ENCODE measurements at regions not wholly inside any gene's neighbourhood (a gene's known extent, or its start where the extent isn't known, plus 50 kb on each side); places are given as distances from the start of the nearest gene placed in this dataset.

- H2AFZ ChIP-seq, result no peak overlapping the region
- no peaks in the 10 kb centered on the region for H3F3A ChIP-seq (ENCODE audit: insufficient read depth)
- H3K9ac ChIP-seq, result no peak overlapping the region
- no peak overlapping the region for H3K27ac ChIP-seq
- H3K4me1 ChIP-seq (ENCODE audit: insufficient read depth), result no peaks in the 10 kb centered on the region
- H3K9me2 ChIP-seq (ENCODE audit: insufficient read depth), result no peaks in the 10 kb centered on the region
- no peaks in the 10 kb centered on the region for H3K36me3 ChIP-seq (ENCODE audit: low read depth)
- H3K4me3 ChIP-seq, result no peak overlapping the region
- H4K20me1 ChIP-seq (ENCODE audit: insufficient read depth), result no peaks in the 10 kb centered on the region
- H3K79me2 ChIP-seq (ENCODE audit: insufficient read depth), result no peaks in the 10 kb centered on the region
- H3K4me2 ChIP-seq (ENCODE audit: unreplicated experiment), result no peak overlapping the region
- TF ChIP-seq EZH2phosphoT487 (IDR thresholded peaks at IDR 0.05; ENCODE audit: insufficient read depth, low read depth), result no peak
- no peak for TF ChIP-seq EZH2 (IDR thresholded peaks at IDR 0.05; ENCODE audit: insufficient read depth, poor library complexity, severe bottlenecking)
- H3K9me3 ChIP-seq (ENCODE audit: low read depth), result no peaks in the 10 kb centered on the region
- DNase-seq, result no peak
- in situ Hi-C loops (cut with MboI), result no loop called here
- H3K27me3 ChIP-seq (replicated peaks; ENCODE audit: insufficient read depth), result no peaks in the 10 kb centered on the region
- WGBS, 2 experiments (ENCODE audit: low coverage in 1 of 2, low lambda C conversion rate in 2 of 2, missing lambda C conversion rate in 2 of 2), result 96 to 100% methylated on average over 4 of the region's 4 CpGs
Observed at GRCh38 chr1:209355415-209355814, 228.1 kb upstream of the CAMK1G start.

GRCh38 chr1:209356976-209357377 is 226.5 kb upstream of the CAMK1G start:
- TF ChIP-seq EZH2phosphoT487 (IDR thresholded peaks at IDR 0.05; ENCODE audit: insufficient read depth, low read depth), result no peak
- TF ChIP-seq EZH2 (IDR thresholded peaks at IDR 0.05; ENCODE audit: insufficient read depth, poor library complexity, severe bottlenecking), result no peak
- DNase-seq, result no peak

GRCh38 chr1:209363112-209363511 is 220.4 kb upstream of the CAMK1G start:
- Histone ChIP-seq H3K9me3 (ENCODE audit: low read depth) (no peaks in the 10 kb centered on the region), H3K4me1 (ENCODE audit: insufficient read depth) (peaks cover 15% of the 10 kb centered on the region; the same call in 1 of the 2 replicates), H3K36me3 (ENCODE audit: low read depth) (no peaks in the 10 kb centered on the region), H4K20me1 (ENCODE audit: insufficient read depth) (no peaks in the 10 kb centered on the region), H3K27me3 (replicated peaks; ENCODE audit: insufficient read depth) (no peaks in the 10 kb centered on the region), H2AFZ (no peak overlapping the region), H3K9me2 (ENCODE audit: insufficient read depth) (no peaks in the 10 kb centered on the region), H3K27ac (no peak overlapping the region), H3K4me2 (ENCODE audit: unreplicated experiment) (no peak overlapping the region), H3K4me3 (no peak overlapping the region), H3K79me2 (ENCODE audit: insufficient read depth) (no peaks in the 10 kb centered on the region), H3F3A (ENCODE audit: insufficient read depth) (peaks cover 20% of the 10 kb centered on the region), H3K9ac (no peak overlapping the region)
- WGBS, 2 experiments (ENCODE audit: low coverage in 1 of 2, low lambda C conversion rate in 2 of 2, missing lambda C conversion rate in 2 of 2), result 83 to 85% methylated on average over 4 of the region's 4 CpGs
- in situ Hi-C loops (cut with MboI), result no loop called here
- TF ChIP-seq EZH2 (IDR thresholded peaks at IDR 0.05; ENCODE audit: insufficient read depth, poor library complexity, severe bottlenecking), result no peak
- no peak for DNase-seq

More at GRCh38 chr1:209356976-209357377, 226.5 kb upstream of the CAMK1G start:
- no peaks in the 10 kb centered on the region for H3K9me3 ChIP-seq (ENCODE audit: low read depth)
- H4K20me1 ChIP-seq (ENCODE audit: insufficient read depth), result no peaks in the 10 kb centered on the region
- no peaks in the 10 kb centered on the region for H3K9me2 ChIP-seq (ENCODE audit: insufficient read depth)
- in situ Hi-C loops (cut with MboI), result no loop called here
- no peak overlapping the region for H3K4me2 ChIP-seq (ENCODE audit: unreplicated experiment)
- no peak overlapping the region for H3K4me3 ChIP-seq
- no peaks in the 10 kb centered on the region for H3K79me2 ChIP-seq (ENCODE audit: insufficient read depth)
- no peaks in the 10 kb centered on the region for H3K27me3 ChIP-seq (replicated peaks; ENCODE audit: insufficient read depth)
- no peaks in the 10 kb centered on the region for H3K36me3 ChIP-seq (ENCODE audit: low read depth)
- H3K4me1 ChIP-seq (ENCODE audit: insufficient read depth), result no peaks in the 10 kb centered on the region
- H2AFZ ChIP-seq, result no peak overlapping the region
- WGBS, 2 experiments (ENCODE audit: low coverage in 1 of 2, low lambda C conversion rate in 2 of 2, missing lambda C conversion rate in 2 of 2), result 85 to 91% methylated on average over 6 of the region's 6 CpGs
- H3K9ac ChIP-seq, result no peak overlapping the region
- H3F3A ChIP-seq (ENCODE audit: insufficient read depth), result no peaks in the 10 kb centered on the region
- no peak overlapping the region for H3K27ac ChIP-seq

GRCh38 chr1:209364716-209365115 is 218.8 kb upstream of the CAMK1G start:
- no peaks in the 10 kb centered on the region for H3K27me3 ChIP-seq (replicated peaks; ENCODE audit: insufficient read depth)
- 87 to 88% methylated on average over 3 of the region's 3 CpGs for WGBS, 2 experiments (ENCODE audit: low coverage in 1 of 2, low lambda C conversion rate in 2 of 2, missing lambda C conversion rate in 2 of 2)
- peaks cover 22% of the 10 kb centered on the region for H3F3A ChIP-seq (ENCODE audit: insufficient read depth)
- H3K9me3 ChIP-seq (ENCODE audit: low read depth), result no peaks in the 10 kb centered on the region
- H3K4me3 ChIP-seq, result no peak overlapping the region
- H3K79me2 ChIP-seq (ENCODE audit: insufficient read depth), result no peaks in the 10 kb centered on the region
- peaks cover 29% of the 10 kb centered on the region for H3K4me1 ChIP-seq (ENCODE audit: insufficient read depth)
- no peak for TF ChIP-seq EZH2 (IDR thresholded peaks at IDR 0.05; ENCODE audit: insufficient read depth, poor library complexity, severe bottlenecking)
- no peak for TF ChIP-seq EZH2phosphoT487 (IDR thresholded peaks at IDR 0.05; ENCODE audit: insufficient read depth, low read depth)
- no peaks in the 10 kb centered on the region for H4K20me1 ChIP-seq (ENCODE audit: insufficient read depth)
- DNase-seq, result no peak
- H3K27ac ChIP-seq, result no peak overlapping the region
- H2AFZ ChIP-seq, result no peak overlapping the region
- no peak overlapping the region for H3K9ac ChIP-seq
- H3K9me2 ChIP-seq (ENCODE audit: insufficient read depth), result no peaks in the 10 kb centered on the region
- H3K36me3 ChIP-seq (ENCODE audit: low read depth), result no peaks in the 10 kb centered on the region
- H3K4me2 ChIP-seq (ENCODE audit: unreplicated experiment), result no peak overlapping the region
- in situ Hi-C loops (cut with MboI), result no loop called here
